H1 (cell line): ENCODE measurements at regions not wholly inside any gene's neighbourhood (a gene's known extent, or its start where the extent isn't known, plus 50 kb on each side); places are given as distances from the start of the nearest gene placed in this dataset.

Source experiments
- CTCF ChIA-PET: fragments of 300-600 bp; sonication (Branson Sonifier 250); formaldehyde crosslinking; loops from one replicate; lab custom pipeline; 2021; ENCODE audit not compliant: partially characterized antibody; lab: Charles Lee
- POLR2A ChIA-PET: fragments of 300-600 bp; sonication (Branson Sonifier 250); formaldehyde crosslinking; loops from one replicate; lab custom pipeline; 2021; ENCODE audit warnings: inconsistent platforms; ENCODE audit not compliant: partially characterized antibody; lab: Charles Lee
- DNase-seq, 2 experiments: peaks; one replicate each; pipeline versions ENCODE4 v3.0.0 to v3.0.0-alpha.2; 2010 to 2022; ENCODE audit warnings: low spot score in 2 of 2, low read depth in 1 of 2, mixed read lengths in 1 of 2
- FAIRE-seq: peaks from 2 replicates; lab custom pipeline; 2011; peaks lifted over from hg19 to GRCh38; lab: Jason Lieb, UNC
- H2AFZ ChIP-seq: 2 replicates; pipeline ENCODE4 v1.8.1; 2012; ENCODE audit warnings: low read length, inconsistent platforms
- H2AK5ac ChIP-seq: 2 replicates; pipeline ENCODE4 v1.6.1; 2013; ENCODE audit warnings: low read depth, low read length
- H2BK120ac ChIP-seq: replicated peaks from 2 replicates; pipeline ENCODE3; 2013; ENCODE audit warnings: low read depth, low read length, inconsistent platforms
- H2BK12ac ChIP-seq: 2 replicates; pipeline ENCODE4 v1.6.1; 2013; ENCODE audit warnings: low read depth, low read length
- H2BK15ac ChIP-seq: 2 replicates; pipeline ENCODE4 v1.6.1; 2013; ENCODE audit warnings: low read length
- H2BK20ac ChIP-seq: 2 replicates; pipeline ENCODE4 v1.6.1; 2013; ENCODE audit warnings: low read length
- H2BK5ac ChIP-seq: 2 replicates; pipeline ENCODE4 v1.6.1; 2013; ENCODE audit warnings: low read depth, low read length
- H3K14ac ChIP-seq: 2 replicates; pipeline ENCODE4 v1.6.1; 2013; ENCODE audit warnings: inconsistent platforms; ENCODE audit not compliant: insufficient read length
- H3K18ac ChIP-seq: 2 replicates; pipeline ENCODE4 v1.6.1; 2013; ENCODE audit warnings: low read length; ENCODE audit errors: extremely low read depth
- H3K23ac ChIP-seq: 2 replicates; pipeline ENCODE4 v1.6.1; 2013; ENCODE audit warnings: inconsistent platforms; ENCODE audit not compliant: insufficient read length
- H3K23me2 ChIP-seq: 2 replicates; pipeline ENCODE4 v1.6.1; 2013; ENCODE audit warnings: low read depth, low read length
- H3K27ac ChIP-seq: 2 replicates; pipeline ENCODE4 v1.6.1; 2011; ENCODE audit warnings: low read depth, low read length, inconsistent platforms
- H3K27me3 ChIP-seq, 4 experiments: replicated peaks in 1 of 4; 1 replicate in 1 of 4; 2 replicates in 3 of 4; pipeline versions ENCODE4 v1.6.1 to v1.8.1; 2011 to 2013; ENCODE audit warnings: low read length in 3 of 4, mild to moderate bottlenecking in 3 of 4, inconsistent platforms in 2 of 4, mixed read lengths in 2 of 4, moderate library complexity in 1 of 4; ENCODE audit not compliant: control insufficient read depth in 3 of 4, insufficient read depth in 3 of 4; ENCODE audit errors: extremely low read depth in 1 of 4
- H3K36me3 ChIP-seq, 4 experiments: 2 replicates each; pipeline versions ENCODE4 v1.6.1 to v1.8.1; 2011 to 2013; ENCODE audit warnings: mild to moderate bottlenecking in 4 of 4, low read length in 3 of 4, moderate library complexity in 2 of 4, control low read depth in 1 of 4, inconsistent platforms in 1 of 4; ENCODE audit not compliant: insufficient read depth in 4 of 4, control insufficient read depth in 2 of 4
- H3K4ac ChIP-seq: replicated peaks from 2 replicates; pipeline ENCODE3; 2013; ENCODE audit warnings: low read length, low read depth, mixed read lengths, inconsistent platforms; ENCODE audit not compliant: insufficient read length
- H3K4me1 ChIP-seq, 4 experiments: replicated peaks in 1 of 4; 1 replicate in 1 of 4; 2 replicates in 3 of 4; pipeline versions ENCODE4 v1.6.1 to v1.8.1; 2011 to 2013; ENCODE audit warnings: low read length in 3 of 4, inconsistent platforms in 2 of 4, mixed read lengths in 1 of 4; ENCODE audit not compliant: insufficient read depth in 4 of 4, control insufficient read depth in 3 of 4
- H3K4me2 ChIP-seq, 2 experiments: 2 replicates each; pipeline versions ENCODE4 v1.6.1 to v1.8.1; 2011 to 2013; ENCODE audit warnings: low read depth in 2 of 2, low read length in 2 of 2, control low read depth in 1 of 2, inconsistent platforms in 1 of 2, mild to moderate bottlenecking in 1 of 2; ENCODE audit not compliant: insufficient read depth in 1 of 2
- H3K4me3 ChIP-seq, 4 experiments: fragments of 200-600, 300-600 bp in 1 of 4; sonication (generic), shearing (Covaris generic), sonication (Bioruptor Twin) in 1 of 4; 2 replicates each; pipeline versions ENCODE4 v1.5.1 to v1.8.1; 2011 to 2016; ENCODE audit warnings: low read length in 4 of 4, low read depth in 3 of 4, control low read depth in 2 of 4, inconsistent platforms in 2 of 4, mild to moderate bottlenecking in 2 of 4, mixed read lengths in 1 of 4, moderate library complexity in 1 of 4; ENCODE audit not compliant: insufficient read depth in 2 of 4; ENCODE audit errors: extremely low read depth in 1 of 4
- H3K56ac ChIP-seq: replicated peaks from 2 replicates; pipeline ENCODE3; 2013; ENCODE audit warnings: low read depth, mild to moderate bottlenecking, mixed read lengths, low read length, inconsistent platforms; ENCODE audit not compliant: insufficient read length
- H3K79me1 ChIP-seq: 2 replicates; pipeline ENCODE4 v1.6.1; 2013; ENCODE audit warnings: low read depth, low read length, control low read depth
- H3K79me2 ChIP-seq, 2 experiments: 2 replicates each; pipeline versions ENCODE4 v1.6.1 to v1.8.1; 2012 to 2013; ENCODE audit warnings: low read length in 2 of 2, mild to moderate bottlenecking in 2 of 2, inconsistent platforms in 1 of 2; ENCODE audit not compliant: insufficient read depth in 2 of 2, control insufficient read depth in 1 of 2
- H3K9ac ChIP-seq, 4 experiments: replicated peaks in 1 of 4; 1 replicate in 1 of 4; 2 replicates in 3 of 4; pipeline versions ENCODE4 v1.6.1 to v1.8.1; 2011 to 2013; ENCODE audit warnings: low read depth in 3 of 4, low read length in 3 of 4, control low read depth in 2 of 4, mild to moderate bottlenecking in 2 of 4, moderate library complexity in 2 of 4, inconsistent platforms in 1 of 4; ENCODE audit errors: extremely low read depth in 1 of 4
- H3K9me3 ChIP-seq, 2 experiments: 2 replicates each; pipeline versions ENCODE4 v1.6.1 to v1.8.1; 2012 to 2013; ENCODE audit warnings: mild to moderate bottlenecking in 2 of 2, moderate library complexity in 2 of 2, control low read depth in 1 of 2, inconsistent platforms in 1 of 2, low read depth in 1 of 2, low read length in 1 of 2, mixed read lengths in 1 of 2; ENCODE audit not compliant: insufficient read depth in 2 of 2
- H4K20me1 ChIP-seq, 2 experiments: replicated peaks in 1 of 2; 2 replicates each; pipeline versions ENCODE3 to v1.8.1; 2011 to 2013; ENCODE audit warnings: inconsistent platforms in 2 of 2, low read length in 2 of 2, mild to moderate bottlenecking in 1 of 2; ENCODE audit not compliant: insufficient read depth in 2 of 2, control insufficient read depth in 1 of 2
- H4K5ac ChIP-seq: 2 replicates; pipeline ENCODE4 v1.6.1; 2013; ENCODE audit warnings: low read length, low read depth, mixed read lengths, inconsistent platforms; ENCODE audit not compliant: insufficient read length
- H4K8ac ChIP-seq: 2 replicates; pipeline ENCODE4 v1.8.0; 2013; ENCODE audit warnings: mild to moderate bottlenecking, moderate library complexity, low read length, inconsistent platforms; ENCODE audit not compliant: insufficient read depth; ENCODE audit errors: extremely low read depth
- H4K91ac ChIP-seq: replicated peaks from 2 replicates; pipeline ENCODE3; 2013; ENCODE audit warnings: low read length, mixed read lengths, inconsistent platforms; ENCODE audit not compliant: insufficient read length
- CBX5 ChIP-seq: fragments of 300-800, 300-1000 bp; sonication (generic); IDR thresholded peaks from 2 replicates; pipeline ENCODE4 v1.7.1; 2016; ENCODE audit warnings: antibody characterized with exemption, low read length, low read depth
- JUND ChIP-seq: IDR thresholded peaks from 2 replicates; pipeline ENCODE4 v1.6.1; 2011; ENCODE audit warnings: mild to moderate bottlenecking, improper control_type of control experiment, low read length
- KDM5A ChIP-seq: fragments of 200-600 bp; IDR thresholded peaks from 2 replicates; pipeline ENCODE4 v1.7.1; 2012; ENCODE audit warnings: mild to moderate bottlenecking, low read length, inconsistent platforms, mixed read lengths
- NANOG ChIP-seq: IDR thresholded peaks from 2 replicates; pipeline ENCODE4 v1.6.1; 2011; ENCODE audit warnings: low read length, low read depth, mild to moderate bottlenecking, inconsistent platforms; ENCODE audit not compliant: insufficient read depth, poor library complexity, severe bottlenecking
- POLR2A ChIP-seq, 2 experiments: IDR thresholded peaks; 1 replicate in 1 of 2; 2 replicates in 1 of 2; pipeline ENCODE4 v1.6.1; 2011; ENCODE audit warnings: low read depth in 2 of 2, low read length in 2 of 2, mild to moderate bottlenecking in 2 of 2; ENCODE audit errors: control extremely low read depth in 1 of 2
- POLR2AphosphoS5 ChIP-seq: IDR thresholded peaks from 2 replicates; pipeline ENCODE4 v1.6.1; 2011; ENCODE audit warnings: low read depth, low read length
- RNF2 ChIP-seq: fragments of 200-900, 300-1000 bp; sonication (generic); IDR thresholded peaks from 2 replicates; pipeline ENCODE4 v1.7.1; 2016; ENCODE audit warnings: borderline replicate concordance, low read depth, mild to moderate bottlenecking, antibody characterized with exemption, low read length; ENCODE audit not compliant: poor library complexity, severe bottlenecking; ENCODE audit errors: missing control alignments
- RXRA ChIP-seq: IDR thresholded peaks from 2 replicates; pipeline ENCODE4 v1.6.1; 2011; ENCODE audit warnings: low read depth, mild to moderate bottlenecking, low read length, moderate library complexity; ENCODE audit not compliant: insufficient read depth
- SIRT6 ChIP-seq: IDR thresholded peaks from one replicate; pipeline ENCODE4 v1.7.1; 2012; ENCODE audit warnings: low read length, inconsistent platforms
- SP4 ChIP-seq: IDR thresholded peaks from 2 replicates; pipeline ENCODE4 v1.6.1; 2012; ENCODE audit warnings: low read length, inconsistent platforms
- TCF12 ChIP-seq: IDR thresholded peaks from 2 replicates; pipeline ENCODE4 v1.6.1; 2011; ENCODE audit warnings: low read depth, mild to moderate bottlenecking, low read length
- WGBS, 2 experiments: shearing (Covaris generic) in 1 of 2; methylation state at CpG; one replicate each; pipeline versions ENCODE4 v1.1.6 to v1.1.7; 2013 to 2015; ENCODE audit warnings: low lambda C conversion rate in 2 of 2, mixed read lengths in 2 of 2, inconsistent platforms in 1 of 2, low coverage in 1 of 2, missing lambda C conversion rate in 1 of 2; ENCODE audit not compliant: insufficient replicate concordance in 2 of 2, insufficient coverage in 1 of 2, insufficient read length in 1 of 2; ENCODE audit errors: extremely low coverage in 1 of 2, missing lambda C conversion rate in 1 of 2; 5-methylcytosine and 5-hydroxymethylcytosine counted together
- TF ChIP-seq, protein P1 (sequence below): IDR thresholded peaks from 2 replicates; pipeline ENCODE4 v1.6.1; 2012; ENCODE audit warnings: low read length, inconsistent platforms

DNA sequence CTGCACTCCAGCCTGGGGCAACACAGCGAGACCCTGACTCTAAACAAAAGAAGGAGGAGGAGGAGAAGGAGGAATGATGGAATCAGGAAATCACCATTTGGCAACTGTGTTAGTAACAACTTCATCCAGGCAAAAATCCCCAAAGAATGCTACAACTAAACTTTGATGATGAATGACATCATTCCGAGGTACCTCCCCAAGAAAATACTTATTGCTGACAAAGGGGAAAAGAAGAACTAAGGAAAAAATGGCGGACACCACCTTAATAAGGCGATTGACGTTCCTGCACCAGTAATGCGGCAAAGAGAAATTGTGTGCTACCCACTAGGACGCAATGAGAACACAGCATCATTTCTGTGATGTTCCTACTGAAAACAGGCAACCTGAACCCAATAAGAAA lies 78.2 kb upstream of the SLC6A11 start:
- Histone ChIP-seq H3K18ac (no peak overlapping the region), H2BK5ac (no peak overlapping the region), H3K56ac (no peak overlapping the region), H3K9me3 (peaks cover 3 to 11% of the 10 kb centered on the region in 2 experiments; a peak in 3 of 4 replicates), H3K14ac (no peak overlapping the region), H3K79me1 (no peaks in the 10 kb centered on the region), H3K4me3 (no peak overlapping the region), H3K27ac (no peak overlapping the region), H4K5ac (no peak overlapping the region), H4K91ac (no peak overlapping the region), H3K27me3 (peaks cover 0 to 6% (median 3%) of the 10 kb centered on the region in 4 experiments; a peak in 4 of 7 replicates), H2BK15ac (no peak overlapping the region), H3K4me1 (no peaks in the 10 kb centered on the region), H3K23me2 (no peaks in the 10 kb centered on the region), H3K79me2 (no peaks in the 10 kb centered on the region), H2BK120ac (no peak overlapping the region), H3K36me3 (no peaks in the 10 kb centered on the region), H2BK20ac (no peak overlapping the region), H3K4ac (no peak overlapping the region), H4K8ac (no peak overlapping the region), H2AK5ac (no peak overlapping the region), H4K20me1 (no peaks in the 10 kb centered on the region), H3K9ac (no peak overlapping the region), H2BK12ac (no peak overlapping the region), H3K23ac (no peak overlapping the region), H2AFZ (no peak overlapping the region; the same call in 1 of the 2 replicates), H3K4me2 (no peak overlapping the region; a peak in 1 of 4 replicates)
- no peak for TF ChIP-seq RNF2
- no peak for TF ChIP-seq NANOG
- no peak for TF ChIP-seq RXRA
- TF ChIP-seq KDM5A, result no peak
- TF ChIP-seq CBX5, result no peak
- TF ChIP-seq JUND, result no peak
- TF ChIP-seq, protein P1, sequence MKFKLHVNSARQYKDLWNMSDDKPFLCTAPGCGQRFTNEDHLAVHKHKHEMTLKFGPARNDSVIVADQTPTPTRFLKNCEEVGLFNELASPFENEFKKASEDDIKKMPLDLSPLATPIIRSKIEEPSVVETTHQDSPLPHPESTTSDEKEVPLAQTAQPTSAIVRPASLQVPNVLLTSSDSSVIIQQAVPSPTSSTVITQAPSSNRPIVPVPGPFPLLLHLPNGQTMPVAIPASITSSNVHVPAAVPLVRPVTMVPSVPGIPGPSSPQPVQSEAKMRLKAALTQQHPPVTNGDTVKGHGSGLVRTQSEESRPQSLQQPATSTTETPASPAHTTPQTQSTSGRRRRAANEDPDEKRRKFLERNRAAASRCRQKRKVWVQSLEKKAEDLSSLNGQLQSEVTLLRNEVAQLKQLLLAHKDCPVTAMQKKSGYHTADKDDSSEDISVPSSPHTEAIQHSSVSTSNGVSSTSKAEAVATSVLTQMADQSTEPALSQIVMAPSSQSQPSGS, result no peak
- TF ChIP-seq POLR2A (IDR thresholded peaks at IDR 0.05; ENCODE audit: control extremely low read depth in 1 of 2, low read depth in 2 of 2, low read length in 2 of 2), result no peak
- TF ChIP-seq SIRT6, result no peak
- TF ChIP-seq POLR2AphosphoS5, result no peak
- TF ChIP-seq SP4, result no peak
- TF ChIP-seq TCF12, result no peak
- ChIA-PET CTCF (interaction anchor here (0.6 to 4.3 kb wide), 52 partner anchors 7 to 471 kb away, joined by 3 to 67 read pairs (median 4); no protein-coding TSS in a partner anchor), POLR2A (no interaction called here)
- WGBS, 2 experiments, result 91% methylated on average over 3 of the region's 7 CpGs; no CpG with 5 or more reads in 1 of the 2 experiments
- FAIRE-seq, result no peak
- DNase-seq, result no peak
